SK-N-SH (cell line): ENCODE measurements at regions not wholly inside any gene's neighbourhood (a gene's known extent, or its start where the extent isn't known, plus 50 kb on each side); places are given as distances from the start of the nearest gene placed in this dataset.

Experiments
- CTCF ChIA-PET: fragments of 300-600, 350-600 bp; formaldehyde crosslinking; extraction: SDS; loops from one replicate; lab custom pipeline; 2021; lab: Yijun Ruan, JAX
- POLR2A ChIA-PET: fragments of 350-600 bp; sonication (Branson Sonifier 250); formaldehyde crosslinking; extraction: SDS; loops from one replicate; lab custom pipeline; 2020; ENCODE audit warnings: antibody characterized with exemption, inconsistent platforms; lab: Yijun Ruan, JAX
- DNase-seq: peaks from one replicate; pipeline ENCODE4 v3.0.0; 2012
- H2AFZ ChIP-seq: fragments of 200-600 bp; sonication (generic); 2 replicates; pipeline ENCODE4 v1.8.1; 2016; ENCODE audit warnings: antibody characterized with exemption, mild to moderate bottlenecking, low read depth
- H3F3A ChIP-seq: fragments of 200-600 bp; sonication (generic); replicated peaks from 2 replicates; pipeline ENCODE3; 2016; ENCODE audit warnings: antibody characterized with exemption, mild to moderate bottlenecking; ENCODE audit not compliant: insufficient read depth
- H3K27ac ChIP-seq, 2 experiments: fragments of 200-500 bp in 1 of 2; fragments of 200-600 bp in 1 of 2; sonication (Bioruptor generic) in 1 of 2; sonication (generic), shearing (Covaris generic) in 1 of 2; 2 replicates each; pipeline versions ENCODE4 v1.5.1 to v1.6.1; 2014 to 2016; ENCODE audit warnings: low read depth in 2 of 2, inconsistent platforms in 1 of 2, low read length in 1 of 2, mild to moderate bottlenecking in 1 of 2, mixed read lengths in 1 of 2
- H3K27me3 ChIP-seq: fragments of 200-600 bp; sonication (generic), shearing (Covaris generic); 2 replicates; pipeline ENCODE4 v1.6.1; 2016; ENCODE audit warnings: mixed run types; ENCODE audit not compliant: insufficient read depth
- H3K36me3 ChIP-seq, 2 experiments: fragments of 200-500 bp in 1 of 2; fragments of 200-600 bp in 1 of 2; sonication (Bioruptor generic) in 1 of 2; sonication (generic) in 1 of 2; replicated peaks in 1 of 2; 2 replicates each; pipeline versions ENCODE3 to v1.5.1; 2014 to 2016; ENCODE audit warnings: low read length in 1 of 2, mild to moderate bottlenecking in 1 of 2; ENCODE audit not compliant: insufficient read depth in 2 of 2, control insufficient read depth in 1 of 2
- H3K4me1 ChIP-seq, 2 experiments: fragments of 200-500 bp in 1 of 2; fragments of 200-600 bp in 1 of 2; sonication (Bioruptor generic) in 1 of 2; sonication (generic), shearing (Covaris generic) in 1 of 2; 2 replicates each; pipeline versions ENCODE4 v1.5.1 to v1.6.1; 2014 to 2016; ENCODE audit warnings: low read depth in 1 of 2, low read length in 1 of 2, mixed run types in 1 of 2; ENCODE audit not compliant: insufficient read depth in 2 of 2, control insufficient read depth in 1 of 2
- H3K4me2 ChIP-seq: fragments of 200-600 bp; sonication (generic), shearing (Covaris generic); 2 replicates; pipeline ENCODE4 v1.6.1; 2017; ENCODE audit warnings: mixed run types
- H3K4me3 ChIP-seq, 2 experiments: fragments of 200-500 bp in 1 of 2; fragments of 200-600 bp in 1 of 2; sonication (Bioruptor generic) in 1 of 2; sonication (generic), shearing (Covaris generic) in 1 of 2; 2 replicates each; pipeline versions ENCODE4 v1.5.1 to v1.8.1; 2014 to 2016; ENCODE audit warnings: low read depth in 2 of 2, inconsistent platforms in 1 of 2, low read length in 1 of 2, mild to moderate bottlenecking in 1 of 2, mixed read lengths in 1 of 2, moderate library complexity in 1 of 2
- H3K79me2 ChIP-seq: fragments of 200-600 bp; sonication (generic); 2 replicates; pipeline ENCODE4 v1.8.1; 2017; ENCODE audit warnings: mild to moderate bottlenecking; ENCODE audit not compliant: insufficient read depth
- H3K9ac ChIP-seq: fragments of 200-600 bp; sonication (generic); 2 replicates; pipeline ENCODE4 v1.6.1; 2017; ENCODE audit warnings: mixed run types
- H3K9me2 ChIP-seq: fragments of 200-600 bp; sonication (generic); 2 replicates; pipeline ENCODE4 v1.6.1; 2017; ENCODE audit warnings: mixed run types
- H3K9me3 ChIP-seq: fragments of 200-600 bp; sonication (generic); 2 replicates; pipeline ENCODE4 v1.6.1; 2017; ENCODE audit warnings: mixed run types, mild to moderate bottlenecking, moderate library complexity
- H4K20me1 ChIP-seq: fragments of 200-600 bp; sonication (generic); 2 replicates; pipeline ENCODE4 v1.6.1; 2017; ENCODE audit warnings: mild to moderate bottlenecking, mixed run types; ENCODE audit not compliant: insufficient read depth
- GABPA ChIP-seq: IDR thresholded peaks from 2 replicates; pipeline ENCODE4 v1.4.0; 2012; ENCODE audit warnings: low read depth, mild to moderate bottlenecking
- GATA2 ChIP-seq: sonication (generic); formaldehyde crosslinking; IDR thresholded peaks from 2 replicates; pipeline ENCODE4 v1.5.0; 2020; ENCODE audit warnings: mild to moderate bottlenecking, missing genetic modification reagents
- JUND ChIP-seq: IDR thresholded peaks from 2 replicates; pipeline ENCODE4 v1.4.0; 2012
- MXI1 ChIP-seq: IDR thresholded peaks from 2 replicates; pipeline ENCODE4 v1.6.1; 2012; ENCODE audit warnings: mild to moderate bottlenecking, low read depth, low read length, improper control_type of control experiment
- NRF1 ChIP-seq: IDR thresholded peaks from 2 replicates; pipeline ENCODE4 v1.6.1; 2012; ENCODE audit warnings: low read depth, mild to moderate bottlenecking, low read length
- PBX3 ChIP-seq: IDR thresholded peaks from 2 replicates; pipeline ENCODE4; 2012
- RAD21 ChIP-seq: IDR thresholded peaks from 2 replicates; pipeline ENCODE4 v1.6.1; 2012; ENCODE audit warnings: mild to moderate bottlenecking, low read length
- REST ChIP-seq: IDR thresholded peaks from 2 replicates; pipeline ENCODE4 v1.6.1; 2012; ENCODE audit warnings: mild to moderate bottlenecking, low read depth, low read length, moderate library complexity
- RFX5 ChIP-seq: IDR thresholded peaks from 2 replicates; pipeline ENCODE4 v1.6.1; 2012; ENCODE audit warnings: mild to moderate bottlenecking, improper control_type of control experiment, low read length
- SIN3A ChIP-seq: IDR thresholded peaks from 2 replicates; pipeline ENCODE4 v1.6.1; 2012; ENCODE audit warnings: low read depth, mild to moderate bottlenecking, low read length, moderate library complexity, borderline replicate concordance
- TAF1 ChIP-seq: IDR thresholded peaks from 2 replicates; pipeline ENCODE4 v1.6.1; 2012; ENCODE audit warnings: low read depth, mild to moderate bottlenecking, low read length, moderate library complexity, borderline replicate concordance
- TEAD4 ChIP-seq: IDR thresholded peaks from 2 replicates; pipeline ENCODE4 v1.4.0; 2012; ENCODE audit warnings: mild to moderate bottlenecking, borderline replicate concordance; ENCODE audit not compliant: insufficient read depth
- USF2 ChIP-seq: fragments of 150-350 bp; IDR thresholded peaks from 2 replicates; pipeline ENCODE4 v1.6.1; 2017; ENCODE audit warnings: antibody characterized with exemption, low read length, low read depth, borderline replicate concordance
- YY1 ChIP-seq: IDR thresholded peaks from 2 replicates; pipeline ENCODE4 v1.4.0; 2012; ENCODE audit warnings: low read depth, mild to moderate bottlenecking
- WGBS: methylation state at CpG from one replicate; pipeline ENCODE4 v1.1.6; 2017; ENCODE audit warnings: low lambda C conversion rate; 5-methylcytosine and 5-hydroxymethylcytosine counted together
- TF ChIP-seq, protein P1 (sequence below): fragments of 150-350 bp; IDR thresholded peaks from 2 replicates; pipeline ENCODE4 v1.6.1; 2016; ENCODE audit warnings: mild to moderate bottlenecking, low read depth, low read length
- TF ChIP-seq, protein P2 (sequence below): IDR thresholded peaks from 2 replicates; pipeline ENCODE4 v1.4.0; 2012; ENCODE audit warnings: low read depth
- TF ChIP-seq, protein P3 (sequence below): IDR thresholded peaks from 2 replicates; pipeline ENCODE4 v1.4.0; 2012; ENCODE audit warnings: low read depth, borderline replicate concordance

DNA sequence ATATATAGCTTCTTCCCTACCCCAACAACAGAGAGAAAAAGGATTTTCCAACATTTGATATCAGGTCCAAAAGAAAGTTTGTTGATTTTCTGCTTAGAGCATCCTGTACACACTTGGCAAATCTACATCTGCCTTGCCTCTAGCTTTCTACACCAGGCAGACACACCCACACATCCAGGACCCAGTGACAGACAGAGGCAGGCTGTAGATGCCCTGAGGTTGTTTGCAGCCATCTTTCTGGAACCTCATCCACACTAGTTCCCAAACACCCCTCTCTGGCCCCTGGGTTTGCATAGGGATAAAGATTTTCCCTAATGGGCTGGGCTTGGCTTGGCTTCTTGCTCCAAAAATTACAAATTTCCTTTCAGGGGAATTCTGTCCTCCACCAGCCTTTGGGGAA lies 138.2 kb upstream of the FST start:
- H3K27ac ChIP-seq: peak overlapping the region in 1 of 2 experiments; percentile 85; a peak in 1 of 4 replicates
- H3K4me1 ChIP-seq: peaks cover 2 to 11% of the 10 kb centered on the region in 2 experiments; a peak in 2 of 4 replicates
- no peaks in the 10 kb centered on the region for H4K20me1 ChIP-seq
- H3K79me2 ChIP-seq: no peaks in the 10 kb centered on the region
- no peak overlapping the region for H2AFZ ChIP-seq
- ChIA-PET POLR2A (no interaction called here), CTCF (no interaction called here)
- H3K9me3 ChIP-seq: no peaks in the 10 kb centered on the region
- H3F3A ChIP-seq: peaks cover 20% of the 10 kb centered on the region
- no peak overlapping the region for H3K4me2 ChIP-seq
- H3K27me3 ChIP-seq: no peaks in the 10 kb centered on the region
- TF ChIP-seq USF2: no peak
- TF ChIP-seq, protein P1, sequence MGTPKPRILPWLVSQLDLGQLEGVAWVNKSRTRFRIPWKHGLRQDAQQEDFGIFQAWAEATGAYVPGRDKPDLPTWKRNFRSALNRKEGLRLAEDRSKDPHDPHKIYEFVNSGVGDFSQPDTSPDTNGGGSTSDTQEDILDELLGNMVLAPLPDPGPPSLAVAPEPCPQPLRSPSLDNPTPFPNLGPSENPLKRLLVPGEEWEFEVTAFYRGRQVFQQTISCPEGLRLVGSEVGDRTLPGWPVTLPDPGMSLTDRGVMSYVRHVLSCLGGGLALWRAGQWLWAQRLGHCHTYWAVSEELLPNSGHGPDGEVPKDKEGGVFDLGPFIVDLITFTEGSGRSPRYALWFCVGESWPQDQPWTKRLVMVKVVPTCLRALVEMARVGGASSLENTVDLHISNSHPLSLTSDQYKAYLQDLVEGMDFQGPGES: no peak
- no peak for TF ChIP-seq RFX5
- no peak for TF ChIP-seq NRF1
- no peak overlapping the region for H3K4me3 ChIP-seq
- H3K9ac ChIP-seq: no peak overlapping the region
- no peaks in the 10 kb centered on the region for H3K9me2 ChIP-seq
- DNase-seq: no peak
- no peaks in the 10 kb centered on the region for H3K36me3 ChIP-seq

DNA sequence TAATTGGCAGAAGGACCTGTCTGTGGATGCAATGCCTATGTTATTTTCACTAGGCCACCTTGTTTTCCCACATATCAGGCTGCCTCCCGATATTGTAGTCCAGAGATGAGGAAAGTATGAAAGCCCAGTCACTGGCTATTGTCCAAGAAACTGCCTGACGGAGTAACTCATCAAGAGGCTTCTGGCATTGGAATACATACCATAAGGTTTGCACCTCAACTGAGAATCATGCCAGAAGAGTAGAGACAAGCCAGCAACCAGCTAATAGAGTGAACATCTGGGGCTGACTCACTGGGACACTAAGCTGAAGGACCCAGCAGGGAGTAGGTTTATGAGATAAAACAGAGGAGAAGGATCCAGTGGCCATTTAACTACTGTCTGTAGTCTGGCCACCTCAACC lies 137.2 kb upstream of the FST start:
- 4% methylated on average over 2 of the region's 2 CpGs for WGBS
- Histone ChIP-seq H3K9ac (no peak overlapping the region), H3K4me3 (no peak overlapping the region), H3F3A (peaks cover 20% of the 10 kb centered on the region), H3K27me3 (no peaks in the 10 kb centered on the region), H3K79me2 (no peaks in the 10 kb centered on the region), H3K36me3 (no peaks in the 10 kb centered on the region), H4K20me1 (no peaks in the 10 kb centered on the region), H3K4me2 (peak overlapping the region; percentile 30; the same call in 1 of the 2 replicates), H3K4me1 (peaks cover 2 to 11% of the 10 kb centered on the region in 2 experiments; a peak in 2 of 4 replicates), H2AFZ (no peak overlapping the region), H3K27ac (peak overlapping the region in 1 of 2 experiments; percentile 85; a peak in 3 of 4 replicates), H3K9me2 (no peaks in the 10 kb centered on the region), H3K9me3 (no peaks in the 10 kb centered on the region)
- ChIA-PET POLR2A (no interaction called here), CTCF (no interaction called here)
- DNase-seq: no peak
- TF ChIP-seq YY1 (no peak), TEAD4 (peak; percentile 87), RFX5 (no peak), GATA2 (CRISPR knock-in tag) (no peak), REST (no peak), USF2 (no peak), SIN3A (0 out of 2 replicates have a peak, but pooled peaks have one; percentile 81), RAD21 (no peak), TAF1 (peak; percentile 24; the same call in 1 of the 2 replicates), JUND (peak; percentile 94), MXI1 (no peak), GABPA (no peak), PBX3 (peak; percentile 97)
- TF ChIP-seq, protein P1: no peak
- TF ChIP-seq, protein P2, sequence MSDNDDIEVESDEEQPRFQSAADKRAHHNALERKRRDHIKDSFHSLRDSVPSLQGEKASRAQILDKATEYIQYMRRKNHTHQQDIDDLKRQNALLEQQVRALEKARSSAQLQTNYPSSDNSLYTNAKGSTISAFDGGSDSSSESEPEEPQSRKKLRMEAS: peak; percentile 54; the same call in 1 of the 2 replicates
- TF ChIP-seq, protein P3, sequence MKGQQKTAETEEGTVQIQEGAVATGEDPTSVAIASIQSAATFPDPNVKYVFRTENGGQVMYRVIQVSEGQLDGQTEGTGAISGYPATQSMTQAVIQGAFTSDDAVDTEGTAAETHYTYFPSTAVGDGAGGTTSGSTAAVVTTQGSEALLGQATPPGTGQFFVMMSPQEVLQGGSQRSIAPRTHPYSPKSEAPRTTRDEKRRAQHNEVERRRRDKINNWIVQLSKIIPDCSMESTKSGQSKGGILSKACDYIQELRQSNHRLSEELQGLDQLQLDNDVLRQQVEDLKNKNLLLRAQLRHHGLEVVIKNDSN: no peak
